A673 (cell line): ENCODE measurements at regions not wholly inside any gene's neighbourhood (a gene's known extent, or its start where the extent isn't known, plus 50 kb on each side); places are given as distances from the start of the nearest gene placed in this dataset.
A peak's percentile ranks its signal among the peaks of the same experiment; 100 is the strongest.

Experiments
- BruUV-seq: library from RNA; stranded (reverse); fragments of 400-500 nt; replicated peaks from 2 replicates; lab custom pipeline; 2021; lab: Mats Ljungman, UMichigan
- CTCF ChIA-PET: fragments of 300-600 bp; sonication (Branson Sonifier 250); formaldehyde crosslinking; loops from one replicate; lab custom pipeline; 2022; ENCODE audit warnings: antibody characterized with exemption; lab: Charles Lee
- POLR2A ChIA-PET: fragments of 300-600 bp; sonication (Branson Sonifier 250); formaldehyde crosslinking; loops from one replicate; lab custom pipeline; 2022; ENCODE audit warnings: antibody characterized with exemption; ENCODE audit not compliant: low non-redundant PET; lab: Charles Lee
- DNase-seq: peaks from one replicate; pipeline ENCODE4 v3.0.0-alpha.2; 2015; ENCODE audit warnings: low spot score
- H3K27ac ChIP-seq: fragments of 200-600 bp; sonication (generic); 2 replicates; pipeline ENCODE4 v1.5.1; 2016; ENCODE audit warnings: mixed run types, low read depth, mild to moderate bottlenecking, mixed read lengths, antibody characterized with exemption, low read length; ENCODE audit not compliant: poor library complexity, severe bottlenecking
- H3K27me3 ChIP-seq: fragments of 200-600 bp; sonication (generic); replicated peaks from 2 replicates; pipeline ENCODE4 v1.6.1; 2017; ENCODE audit warnings: mixed run types, low read depth, mild to moderate bottlenecking, mixed read lengths, antibody characterized with exemption, low read length; ENCODE audit not compliant: insufficient read depth, poor library complexity
- H3K36me3 ChIP-seq: fragments of 200-600 bp; sonication (generic); 2 replicates; pipeline ENCODE4 v1.6.1; 2016; ENCODE audit warnings: mixed run types, mild to moderate bottlenecking, mixed read lengths, antibody characterized with exemption, low read length; ENCODE audit not compliant: insufficient read depth, poor library complexity, severe bottlenecking
- H3K4me1 ChIP-seq: fragments of 200-600 bp; sonication (generic); 2 replicates; pipeline ENCODE4 v1.6.1; 2017; ENCODE audit warnings: mixed run types, mild to moderate bottlenecking, mixed read lengths, antibody characterized with exemption, low read length; ENCODE audit not compliant: insufficient read depth, poor library complexity, severe bottlenecking
- H3K4me3 ChIP-seq: fragments of 200-600 bp; sonication (generic); 2 replicates; pipeline ENCODE4 v1.5.1; 2016; ENCODE audit warnings: low read depth, mixed run types, mild to moderate bottlenecking, mixed read lengths, low read length; ENCODE audit not compliant: poor library complexity, severe bottlenecking
- H3K9me3 ChIP-seq: fragments of 200-600 bp; sonication (generic); 2 replicates; pipeline ENCODE4 v1.6.1; 2016; ENCODE audit warnings: mixed run types, low read depth, mild to moderate bottlenecking, mixed read lengths, antibody characterized with exemption, low read length; ENCODE audit not compliant: poor library complexity, severe bottlenecking
- CTCF ChIP-seq: fragments of 300-800, 200-600 bp; sonication (generic); conservative IDR thresholded peaks from 2 replicates; pipeline ENCODE4 v1.5.1; 2017; ENCODE audit warnings: low read depth, mild to moderate bottlenecking, antibody characterized with exemption, low read length, moderate library complexity, mixed read lengths
- EZH2 ChIP-seq: fragments of 200-600 bp; sonication (generic); IDR thresholded peaks from 2 replicates; pipeline ENCODE4 v1.6.1; 2017; ENCODE audit warnings: borderline replicate concordance, low read depth, mild to moderate bottlenecking, mixed read lengths, antibody characterized with exemption, low read length; ENCODE audit not compliant: poor library complexity, severe bottlenecking
- intact Hi-C: fragments of 100-400 bp; cut with micrococcal nuclease; formaldehyde crosslinking; loops from one replicate; pipeline ENCODE4 v1.10.0; 2022; ENCODE audit not compliant: unreplicated experiment

GRCh38 chr2:157971702-157972101 is 95.6 kb upstream of the ACVR1 start:
- DNase-seq: peak; percentile 35
- POLR2A ChIA-PET: no interaction called here
- intact Hi-C loops: no loop called here
- CTCF ChIA-PET: no interaction called here
- Histone ChIP-seq H3K9me3 (no peaks in the 10 kb centered on the region), H3K36me3 (no peaks in the 10 kb centered on the region), H3K4me3 (no peak overlapping the region), H3K4me1 (no peaks in the 10 kb centered on the region), H3K27me3 (no peaks in the 10 kb centered on the region), H3K27ac (no peak overlapping the region)
- no TSS peak for BruUV-seq
- TF ChIP-seq CTCF (no peak), EZH2 (no peak)

- Histone ChIP-seq H3K4me1 (no peaks in the 10 kb centered on the region), H3K27me3 (no peaks in the 10 kb centered on the region)
Observed at GRCh38 chr2:157967856-157968255, 91.7 kb upstream of the ACVR1 start.

GRCh38 chr2:157959249-157959648 is 83.1 kb upstream of the ACVR1 start:
- H3K4me3 ChIP-seq: no peak overlapping the region
- no peaks in the 10 kb centered on the region for H3K4me1 ChIP-seq
- no TSS peak for BruUV-seq
- TF ChIP-seq CTCF: no peak
- TF ChIP-seq EZH2: no peak
- no peak for DNase-seq
- CTCF ChIA-PET: no interaction called here
- H3K27ac ChIP-seq: no peak overlapping the region
- POLR2A ChIA-PET: no interaction called here
- H3K27me3 ChIP-seq: no peaks in the 10 kb centered on the region
- no peaks in the 10 kb centered on the region for H3K36me3 ChIP-seq
- intact Hi-C loops: no loop called here
- H3K9me3 ChIP-seq: peaks cover 4% of the 10 kb centered on the region

More at GRCh38 chr2:157967856-157968255, 91.7 kb upstream of the ACVR1 start:
- DNase-seq: no peak
- CTCF ChIA-PET: no interaction called here
- TF ChIP-seq EZH2 (no peak), CTCF (no peak)
- Histone ChIP-seq H3K4me3 (no peak overlapping the region), H3K27ac (no peak overlapping the region), H3K9me3 (no peaks in the 10 kb centered on the region), H3K36me3 (no peaks in the 10 kb centered on the region)
- POLR2A ChIA-PET: no interaction called here
- no TSS peak for BruUV-seq
- intact Hi-C loops: no loop called here
